ENCODE measurements at regions not wholly inside any gene's neighbourhood (a gene's known extent, or its start where the extent isn't known, plus 50 kb on each side); places are given as distances from the start of the nearest gene placed in this dataset.
A peak's percentile ranks its signal among the peaks of the same experiment; 100 is the strongest.

DNA sequence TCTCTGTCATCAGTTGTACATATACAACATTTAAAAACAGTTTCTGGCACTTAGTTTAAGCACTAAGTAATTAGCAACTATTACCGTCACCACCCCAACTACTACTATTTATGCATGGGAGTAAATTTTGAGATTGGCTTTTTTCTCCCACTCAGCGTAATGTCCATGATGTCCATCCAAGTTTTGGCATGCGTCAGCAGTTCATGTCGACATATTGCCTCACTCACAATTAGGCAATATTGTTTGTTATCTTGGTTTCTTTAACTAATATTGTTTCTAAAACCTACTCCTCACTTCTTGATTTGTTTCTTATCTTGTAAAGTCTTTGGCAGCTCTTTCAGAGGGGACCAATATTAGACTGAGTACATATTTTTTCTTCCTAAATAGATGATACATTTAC is 131.3 kb downstream of the KCNJ18 start:
- intact Hi-C loops (cut with DNase I) = no loop called here
- peaks cover 0 to 6% (median 0%) of the 10 kb centered on the region in 12 donors for H3K9me3 ChIP-seq
- peaks cover 0 to 9% (median 0%) of the 10 kb centered on the region in 9 donors for H3K27me3 ChIP-seq
- 83 to 87% (median 84%) methylated on average over 4 of the region's 4 CpGs for WGBS, 4 donors
- no peak for TF ChIP-seq POLR2A (IDR thresholded peaks at IDR 0.05)
- TF ChIP-seq, protein P1, sequence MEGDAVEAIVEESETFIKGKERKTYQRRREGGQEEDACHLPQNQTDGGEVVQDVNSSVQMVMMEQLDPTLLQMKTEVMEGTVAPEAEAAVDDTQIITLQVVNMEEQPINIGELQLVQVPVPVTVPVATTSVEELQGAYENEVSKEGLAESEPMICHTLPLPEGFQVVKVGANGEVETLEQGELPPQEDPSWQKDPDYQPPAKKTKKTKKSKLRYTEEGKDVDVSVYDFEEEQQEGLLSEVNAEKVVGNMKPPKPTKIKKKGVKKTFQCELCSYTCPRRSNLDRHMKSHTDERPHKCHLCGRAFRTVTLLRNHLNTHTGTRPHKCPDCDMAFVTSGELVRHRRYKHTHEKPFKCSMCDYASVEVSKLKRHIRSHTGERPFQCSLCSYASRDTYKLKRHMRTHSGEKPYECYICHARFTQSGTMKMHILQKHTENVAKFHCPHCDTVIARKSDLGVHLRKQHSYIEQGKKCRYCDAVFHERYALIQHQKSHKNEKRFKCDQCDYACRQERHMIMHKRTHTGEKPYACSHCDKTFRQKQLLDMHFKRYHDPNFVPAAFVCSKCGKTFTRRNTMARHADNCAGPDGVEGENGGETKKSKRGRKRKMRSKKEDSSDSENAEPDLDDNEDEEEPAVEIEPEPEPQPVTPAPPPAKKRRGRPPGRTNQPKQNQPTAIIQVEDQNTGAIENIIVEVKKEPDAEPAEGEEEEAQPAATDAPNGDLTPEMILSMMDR (IDR thresholded peaks at IDR 0.05) = no peak
- H3K4me1 ChIP-seq = no peaks in the 10 kb centered on the region
- H3K36me3 ChIP-seq = no peaks in the 10 kb centered on the region
- H3K4me3 ChIP-seq = no peak overlapping the region
- no peak overlapping the region for H3K27ac ChIP-seq
- no peak for ATAC-seq
- DNase-seq = no peak

DNA sequence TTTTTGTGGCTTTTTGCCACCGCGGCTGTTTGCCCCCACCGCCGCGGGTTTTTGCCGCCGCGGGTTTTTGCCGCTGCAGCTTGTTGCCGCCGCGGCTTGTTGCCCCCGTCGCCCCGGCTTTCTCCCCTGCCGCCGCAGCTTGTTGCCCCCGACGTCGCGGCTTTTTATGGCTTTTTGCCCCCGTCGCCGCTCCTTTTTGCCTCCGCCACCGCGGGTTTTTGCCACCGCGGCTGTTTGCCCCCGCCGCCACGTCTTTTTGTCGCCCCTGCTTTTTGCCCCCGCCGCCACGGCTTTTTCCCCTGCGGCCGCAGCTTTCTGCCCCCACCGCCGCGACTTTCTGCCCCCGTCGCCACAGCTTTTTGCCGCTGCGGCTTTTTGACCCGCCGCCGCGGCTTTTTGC is 149.5 kb downstream of the KCNJ18 start:
- WGBS, 4 donors = 25 to 48% (median 42%) methylated on average over 49 of the region's 49 CpGs
- Histone ChIP-seq H3K4me1 (peaks cover 0 to 5% (median 0%) of the 10 kb centered on the region in 12 donors), H3K9me3 (peaks cover 0 to 28% (median 0%) of the 10 kb centered on the region in 12 donors), H3K36me3 (no peaks in the 10 kb centered on the region), H3K27ac (no peak overlapping the region), H3K4me3 (peak overlapping the region in 1 of 12 donors; percentile 43), H3K27me3 (peaks cover 0 to 54% (median 18%) of the 10 kb centered on the region in 9 donors)
- DNase-seq (no peak), ATAC-seq (no peak)
- intact Hi-C loops (cut with DNase I) = no loop called here
- TF ChIP-seq POLR2A (IDR thresholded peaks at IDR 0.05) = no peak
- TF ChIP-seq, protein P1 (IDR thresholded peaks at IDR 0.05) = no peak

DNA sequence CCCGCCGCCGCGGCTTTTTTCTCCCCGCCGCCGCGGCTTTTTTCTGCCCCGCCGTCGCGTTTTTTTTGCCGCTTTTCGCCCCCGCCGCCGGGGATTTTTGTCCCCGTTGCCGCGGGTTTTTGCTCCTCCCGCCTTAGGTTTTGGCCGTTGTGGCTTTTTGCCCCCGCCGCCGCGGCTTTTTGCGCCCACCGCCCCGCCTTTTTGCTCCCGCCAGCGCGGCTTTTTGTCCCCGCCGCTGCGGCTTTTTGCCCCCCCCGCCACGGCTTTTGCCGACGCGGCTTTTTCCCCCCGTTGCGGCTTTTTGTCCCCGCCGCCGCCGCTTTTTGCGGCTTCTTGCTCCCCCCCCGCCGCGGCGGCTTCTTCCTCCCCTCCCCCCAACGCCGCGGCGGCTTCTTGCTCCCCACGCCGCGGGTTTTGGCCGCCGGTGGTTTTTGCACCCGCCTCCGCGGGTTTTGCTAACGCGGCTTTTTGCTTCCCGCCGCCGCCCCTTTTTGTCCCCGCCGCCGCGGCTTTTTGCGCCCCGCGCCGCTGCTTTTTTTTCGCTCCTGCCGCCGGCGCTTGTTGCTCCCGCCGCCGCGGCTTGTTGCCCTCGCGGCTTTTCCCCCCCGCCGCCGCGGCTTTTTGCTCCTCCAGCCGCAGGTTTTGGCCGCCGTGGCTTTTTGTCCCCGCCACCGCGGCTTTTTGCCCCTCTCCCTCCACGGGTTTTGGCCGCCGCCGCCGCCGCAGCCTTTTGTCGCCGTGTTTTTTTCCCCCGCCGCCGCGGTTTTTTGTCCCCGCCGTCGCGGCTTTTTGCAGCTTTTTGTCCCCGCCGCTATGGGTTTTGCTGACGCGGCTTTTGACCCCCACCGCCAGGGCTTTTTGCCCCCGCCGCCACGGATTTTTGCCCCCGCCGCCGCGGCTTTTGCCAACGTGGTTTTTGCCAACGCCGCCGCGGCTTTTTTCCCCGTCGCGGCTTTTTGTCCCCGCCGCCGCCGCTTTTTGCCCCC is 150.3 kb downstream of the KCNJ18 start:
- peaks cover 0 to 28% (median 0%) of the 10 kb centered on the region in 12 donors for H3K9me3 ChIP-seq
- no peak for DNase-seq
- no peak for ATAC-seq
- 19 to 44% (median 37%) methylated on average over 135 to 136 of the region's 136 CpGs for WGBS, 4 donors
- TF ChIP-seq POLR2A (IDR thresholded peaks at IDR 0.05) = no peak
- TF ChIP-seq, protein P1 (IDR thresholded peaks at IDR 0.05) = no peak
- H3K4me3 ChIP-seq = peak overlapping the region in 3 of 12 donors; percentile 5 to 43 (median 14)
- peaks cover 0 to 62% (median 18%) of the 10 kb centered on the region in 9 donors for H3K27me3 ChIP-seq
- H3K36me3 ChIP-seq = no peaks in the 10 kb centered on the region
- H3K4me1 ChIP-seq = peaks cover 0 to 5% (median 0%) of the 10 kb centered on the region in 12 donors
- H3K27ac ChIP-seq = no peak overlapping the region
- intact Hi-C loops (cut with DNase I) = no loop called here

DNA sequence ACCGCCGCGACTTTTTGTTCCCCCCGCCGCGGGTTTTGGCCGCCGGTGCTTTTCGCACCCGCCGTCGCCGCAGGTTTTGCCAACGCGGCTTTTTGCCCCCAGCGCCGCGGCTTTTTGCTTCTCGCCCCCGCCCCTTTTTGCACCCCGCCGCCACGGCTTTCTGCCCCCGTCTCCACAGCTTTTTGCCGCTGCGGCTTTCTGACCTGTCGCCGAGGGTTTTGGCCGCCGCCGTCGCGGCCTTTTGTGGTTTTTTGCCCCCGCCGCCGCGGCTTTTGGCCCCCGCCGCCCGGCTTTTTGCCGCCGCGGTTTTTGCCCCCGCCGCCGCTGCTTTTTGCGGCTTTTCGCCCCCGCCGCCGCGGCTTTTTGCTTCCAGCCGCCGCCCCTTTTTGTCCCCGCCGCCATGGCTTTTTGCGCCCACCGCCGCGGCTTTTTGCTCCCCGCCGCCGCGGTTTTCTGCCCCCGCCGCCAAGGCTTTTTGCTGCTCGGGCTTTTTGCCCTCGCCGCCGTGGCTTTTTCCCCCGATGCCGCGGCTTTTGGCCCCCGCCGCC is 151.1 kb downstream of the KCNJ18 start:
- Histone ChIP-seq H3K4me1 (peaks cover 0 to 5% (median 0%) of the 10 kb centered on the region in 12 donors), H3K27ac (no peak overlapping the region), H3K4me3 (peak overlapping the region in 1 of 12 donors; percentile 43), H3K9me3 (peaks cover 0 to 28% (median 0%) of the 10 kb centered on the region in 12 donors), H3K27me3 (peaks cover 0 to 67% (median 18%) of the 10 kb centered on the region in 9 donors), H3K36me3 (no peaks in the 10 kb centered on the region)
- intact Hi-C loops (cut with DNase I) = no loop called here
- no peak for DNase-seq
- ATAC-seq = no peak
- TF ChIP-seq POLR2A (IDR thresholded peaks at IDR 0.05) = no peak
- TF ChIP-seq, protein P1 (IDR thresholded peaks at IDR 0.05) = no peak
- 29 to 60% (median 46%) methylated on average over 75 of the region's 75 CpGs for WGBS, 4 donors
